Adrenal gland (tissue), 5 donors: ENCODE measurements at regions not wholly inside any gene's neighbourhood (a gene's known extent, or its start where the extent isn't known, plus 50 kb on each side); places are given as distances from the start of the nearest gene placed in this dataset.

Source experiments
- CTCF ChIP-seq, 6 experiments: fragments of 450-650 bp in 4 of 6; fragments of 200-600 bp in 2 of 6; sonication (generic) in 1 of 6; IDR thresholded peaks; 1 replicate in 5 of 6; 2 replicates in 1 of 6; pipeline versions ENCODE4 v1.5.1 to v1.8.0; 2016 to 2021; ENCODE audit warnings: antibody characterized with exemption in 6 of 6, mild to moderate bottlenecking in 2 of 6, moderate library complexity in 1 of 6
- POLR2A ChIP-seq, 2 donors: fragments of 450-650 bp; IDR thresholded peaks; one replicate each; pipeline ENCODE4 v1.6.1; 2017; ENCODE audit warnings: antibody characterized with exemption in 2 of 2, mild to moderate bottlenecking in 2 of 2, moderate library complexity in 1 of 2
- donor health status: DM: no; HTN: no; CAD: no.

DNA sequence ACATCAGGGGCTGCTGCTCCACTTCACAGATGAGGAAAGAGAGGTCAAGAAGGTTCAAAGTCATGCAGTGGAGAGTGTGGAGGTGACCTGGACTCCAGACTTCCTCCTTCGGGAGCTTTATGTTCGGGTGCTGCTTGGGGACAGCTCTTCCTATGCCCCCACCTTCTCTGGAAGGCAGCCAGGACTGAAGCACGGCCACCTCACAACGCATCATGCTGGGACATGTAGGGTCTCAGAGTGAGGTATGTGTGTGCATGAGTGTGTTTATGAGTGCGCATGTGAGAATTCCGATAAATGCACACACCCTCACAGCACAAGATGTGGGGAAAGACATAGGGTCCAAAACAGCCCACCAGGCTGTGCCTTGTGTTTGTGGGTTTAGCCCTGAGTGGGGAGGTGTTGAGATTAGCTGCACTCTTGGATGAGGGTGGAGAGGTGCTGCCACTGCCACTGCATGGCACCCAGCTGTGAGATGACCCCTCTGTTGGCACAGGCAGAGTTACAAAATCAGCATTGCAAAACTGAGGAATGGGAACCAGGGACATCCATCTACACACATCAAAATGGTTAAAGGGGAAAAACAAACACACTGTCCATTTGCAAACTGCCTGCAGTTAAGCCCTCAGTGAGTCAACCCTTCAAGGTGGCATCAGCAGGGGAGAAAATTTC, 367.4 kb downstream of the SEC14L1 start:
- TF ChIP-seq CTCF (IDR thresholded peaks at IDR 0.05) (no peak), POLR2A (IDR thresholded peaks at IDR 0.05) (no peak)
